Endothelial cell of umbilical vein (primary cell): ENCODE measurements at regions not wholly inside any gene's neighbourhood (a gene's known extent, or its start where the extent isn't known, plus 50 kb on each side); places are given as distances from the start of the nearest gene placed in this dataset.

Source experiments
- BruUV-seq: library from RNA; stranded (reverse); fragments of 400-500 nt; replicated peaks from 2 replicates; lab custom pipeline; 2021; lab: Mats Ljungman, UMichigan
- CTCF ChIA-PET: fragments of 300-600, 350-600 bp; sonication (Branson Sonifier 250); formaldehyde crosslinking; loops from one replicate; lab custom pipeline; 2021; ENCODE audit warnings: antibody characterized with exemption, inconsistent platforms; lab: Charles Lee
- POLR2A ChIA-PET: fragments of 300-600, 350-600 bp; sonication (Branson Sonifier 250); formaldehyde crosslinking; loops from one replicate; lab custom pipeline; 2021; ENCODE audit warnings: antibody characterized with exemption, inconsistent platforms; lab: Charles Lee
- DNase-seq: peaks from one replicate; pipeline ENCODE4 v3.0.0-alpha.2; 2011; ENCODE audit warnings: low read depth, low spot score
- FAIRE-seq: peaks from 2 replicates; lab custom pipeline; 2011; peaks lifted over from hg19 to GRCh38; lab: Jason Lieb, UNC
- H2AFZ ChIP-seq: 2 replicates; pipeline ENCODE4 v1.6.0; 2012; ENCODE audit warnings: low read depth, low read length, control low read depth, inconsistent platforms
- H3K27ac ChIP-seq: 2 replicates; pipeline ENCODE4 v1.5.1; 2011; ENCODE audit warnings: low read depth, mild to moderate bottlenecking, control low read depth, low read length, moderate library complexity; ENCODE audit not compliant: insufficient read depth
- H3K27me3 ChIP-seq, 2 experiments: 2 replicates each; pipeline versions ENCODE4 v1.6.0 to v1.6.1; 2011; ENCODE audit warnings: low read length in 2 of 2, mixed read lengths in 1 of 2; ENCODE audit not compliant: control insufficient read depth in 2 of 2, insufficient read depth in 2 of 2
- H3K36me3 ChIP-seq, 2 experiments: 2 replicates in 1 of 2; 3 replicates in 1 of 2; pipeline ENCODE4 v1.5.1; 2011; ENCODE audit warnings: low read length in 2 of 2, mild to moderate bottlenecking in 1 of 2, moderate library complexity in 1 of 2; ENCODE audit not compliant: control insufficient read depth in 2 of 2, insufficient read depth in 2 of 2; ENCODE audit errors: extremely low read depth in 1 of 2
- H3K4me1 ChIP-seq: 3 replicates; pipeline ENCODE4 v1.5.1; 2011; ENCODE audit warnings: mild to moderate bottlenecking, low read length; ENCODE audit not compliant: control insufficient read depth, insufficient read depth; ENCODE audit errors: extremely low read depth
- H3K4me2 ChIP-seq: 2 replicates; pipeline ENCODE4 v1.6.1; 2011; ENCODE audit warnings: low read length, control low read depth, mixed read lengths; ENCODE audit not compliant: insufficient read depth
- H3K4me3 ChIP-seq, 3 experiments: fragments of 200-600 bp in 1 of 3; sonication (generic), shearing (Covaris generic) in 1 of 3; replicated peaks in 1 of 3; 2 replicates each; pipeline ENCODE4 v1.5.1; 2011 to 2016; ENCODE audit warnings: control low read depth in 3 of 3, low read length in 3 of 3, mild to moderate bottlenecking in 2 of 3, inconsistent platforms in 1 of 3, low read depth in 1 of 3, moderate library complexity in 1 of 3; ENCODE audit not compliant: insufficient read depth in 1 of 3
- H3K79me2 ChIP-seq: 2 replicates; pipeline ENCODE4 v1.6.0; 2012; ENCODE audit warnings: low read length, inconsistent platforms; ENCODE audit not compliant: control insufficient read depth, insufficient read depth
- H3K9ac ChIP-seq: replicated peaks from 2 replicates; pipeline ENCODE3; 2011; ENCODE audit warnings: low read length, control low read depth; ENCODE audit not compliant: insufficient read depth; ENCODE audit errors: extremely low read depth
- H3K9me1 ChIP-seq: replicated peaks from 3 replicates; pipeline ENCODE4 v1.6.0; 2011; ENCODE audit warnings: mild to moderate bottlenecking, low read length; ENCODE audit not compliant: control insufficient read depth, insufficient read depth; ENCODE audit errors: extremely low read depth
- H3K9me3 ChIP-seq: replicated peaks from 2 replicates; pipeline ENCODE4 v1.5.1; 2012; ENCODE audit warnings: low read length, inconsistent platforms; ENCODE audit not compliant: control insufficient read depth, insufficient read depth
- H4K20me1 ChIP-seq: replicated peaks from 2 replicates; pipeline ENCODE3; 2011; ENCODE audit warnings: mild to moderate bottlenecking, low read length; ENCODE audit not compliant: control insufficient read depth, insufficient read depth; ENCODE audit errors: extremely low read depth
- CTCF ChIP-seq, 2 donors: IDR thresholded peaks; 1 replicate in 1 of 2; 2 replicates in 1 of 2; pipeline ENCODE4 v1.5.1; 2011; ENCODE audit warnings: low read length in 2 of 2, mild to moderate bottlenecking in 2 of 2, moderate library complexity in 2 of 2, control low read depth in 1 of 2, inconsistent platforms in 1 of 2, low read depth in 1 of 2; ENCODE audit not compliant: insufficient read depth in 1 of 2; ENCODE audit errors: extremely low read depth in 1 of 2
- EZH2 ChIP-seq: IDR thresholded peaks from 2 replicates; pipeline ENCODE4 v1.6.1; 2012; ENCODE audit warnings: borderline replicate concordance, low read depth, mild to moderate bottlenecking, moderate library complexity, low read length, inconsistent platforms; ENCODE audit not compliant: severe bottlenecking
- FOS ChIP-seq: IDR thresholded peaks from 2 replicates; pipeline ENCODE4 v1.6.1; 2011; ENCODE audit warnings: mild to moderate bottlenecking, low read length, moderate library complexity, borderline replicate concordance; ENCODE audit not compliant: insufficient read depth
- GATA2 ChIP-seq: IDR thresholded peaks from 2 replicates; pipeline ENCODE4 v1.7.0; 2011; ENCODE audit warnings: low read depth, mild to moderate bottlenecking, moderate library complexity, mixed read lengths, low read length; ENCODE audit not compliant: insufficient read length, insufficient read depth
- JUN ChIP-seq: IDR thresholded peaks from 2 replicates; pipeline ENCODE4 v1.6.1; 2011; ENCODE audit warnings: borderline replicate concordance, low read depth; ENCODE audit not compliant: insufficient read length, insufficient read depth
- MAX ChIP-seq: IDR thresholded peaks from 2 replicates; pipeline ENCODE4 v1.6.1; 2011; ENCODE audit not compliant: insufficient read depth, insufficient read length
- MYC ChIP-seq: IDR thresholded peaks from one replicate; pipeline ENCODE4 v1.6.1; 2011; ENCODE audit warnings: mild to moderate bottlenecking, low read depth, low read length
- POLR2A ChIP-seq: IDR thresholded peaks from 2 replicates; pipeline ENCODE4 v1.6.1; 2012; ENCODE audit warnings: low read depth, mild to moderate bottlenecking, control low read depth, low read length
- POLR2AphosphoS5 ChIP-seq: IDR thresholded peaks from 2 replicates; pipeline ENCODE4 v1.6.1; 2012; ENCODE audit warnings: low read depth, mild to moderate bottlenecking, control low read depth, low read length, moderate library complexity; ENCODE audit not compliant: insufficient read depth
- dilution Hi-C: fragments of 300-500 bp; cut with MboI; formaldehyde crosslinking; loops from one replicate; pipeline ENCODE4 v1.15.0; 2019; ENCODE audit warnings: low sequenced_read_pairs; ENCODE audit not compliant: extremely low pct_ligation_motif_present
- intact Hi-C: fragments of 100-400 bp; cut with micrococcal nuclease; formaldehyde crosslinking; loops from one replicate; pipeline ENCODE4 v1.10.0; 2022

GRCh38 chr2:16351137-16351536, 314.5 kb downstream of the CYRIA start:
- Histone ChIP-seq H2AFZ (no peak overlapping the region), H3K27ac (no peak overlapping the region), H3K79me2 (no peaks in the 10 kb centered on the region), H3K9me1 (no peaks in the 10 kb centered on the region), H3K4me3 (no peak overlapping the region), H4K20me1 (no peaks in the 10 kb centered on the region), H3K36me3 (no peaks in the 10 kb centered on the region), H3K9me3 (no peaks in the 10 kb centered on the region), H3K27me3 (no peaks in the 10 kb centered on the region), H3K9ac (no peak overlapping the region), H3K4me1 (no peaks in the 10 kb centered on the region), H3K4me2 (no peak overlapping the region)
- intact Hi-C loops = no loop called here
- POLR2A ChIA-PET = no interaction called here
- dilution Hi-C loops = no loop called here
- FAIRE-seq (no peak), DNase-seq (no peak)
- BruUV-seq = no TSS peak
- CTCF ChIA-PET = no interaction called here
- TF ChIP-seq CTCF (IDR thresholded peaks at IDR 0.05; ENCODE audit: extremely low read depth in 1 of 2, insufficient read depth in 1 of 2, low read depth in 1 of 2, low read length in 2 of 2) (no peak), MYC (no peak), EZH2 (no peak), POLR2A (no peak), FOS (no peak), POLR2AphosphoS5 (no peak), GATA2 (no peak), MAX (no peak), JUN (no peak)
